ENCODE measurements at regions not wholly inside any gene's neighbourhood (a gene's known extent, or its start where the extent isn't known, plus 50 kb on each side); places are given as distances from the start of the nearest gene placed in this dataset.

- ATAC-seq, result no peak
Observed at GRCh38 chr22:47320560-47320959, 558.1 kb downstream of the TBC1D22A start.

More at GRCh38 chr22:47320560-47320959, 558.1 kb downstream of the TBC1D22A start:
- TF ChIP-seq JUNB (IDR thresholded peaks at IDR 0.05; ENCODE audit: unreplicated experiment), result no peak
- TF ChIP-seq CREB1 (CRISPR knock-in tag; IDR thresholded peaks at IDR 0.05; ENCODE audit: low read depth), result no peak
- no peak for TF ChIP-seq STAT1 (IDR thresholded peaks at IDR 0.05; ENCODE audit: unreplicated experiment)
- TF ChIP-seq ZNF331 (CRISPR knock-in tag; IDR thresholded peaks at IDR 0.05; ENCODE audit: low read depth), result no peak
- TF ChIP-seq EZH2 (IDR thresholded peaks at IDR 0.05; ENCODE audit: low read depth, unreplicated experiment), result no peak
- no peak for TF ChIP-seq REST (IDR thresholded peaks at IDR 0.05; ENCODE audit: unreplicated experiment)
- no peak for TF ChIP-seq ZNF114 (CRISPR knock-in tag; IDR thresholded peaks at IDR 0.05)
- no peak for TF ChIP-seq NANOG (IDR thresholded peaks at IDR 0.05; ENCODE audit: borderline replicate concordance)
- no peak for TF ChIP-seq ETS1 (IDR thresholded peaks at IDR 0.05)
- TF ChIP-seq POLR2AphosphoS5 (IDR thresholded peaks at IDR 0.05; ENCODE audit: low read depth), result no peak
- Mint-ChIP-seq H3K9me3 (peaks cover 17% of the 10 kb centered on the region), H3K4me1 (no peaks in the 10 kb centered on the region), H3K36me3 (ENCODE audit: low read depth) (peaks cover 25% of the 10 kb centered on the region), H3K27me3 (ENCODE audit: insufficient read depth, low read depth, poor library complexity) (peaks cover 1% of the 10 kb centered on the region), H3K4me3 (no peak overlapping the region), H3K27ac (no peak overlapping the region)
- no peak for DNase-seq (ENCODE audit: low spot score)
- no peaks in the 10 kb centered on the region for H3K79me2 ChIP-seq (replicated peaks; ENCODE audit: insufficient read depth)
- H3K4me3 ChIP-seq, result no peak overlapping the region; the same call in 1 of the 2 replicates
- H2AFZ ChIP-seq, result no peak overlapping the region
- H3F3A ChIP-seq (replicated peaks; ENCODE audit: low read depth), result no peaks in the 10 kb centered on the region
- no peaks in the 10 kb centered on the region for H3K4me1 ChIP-seq (ENCODE audit: insufficient read depth)
- no peak overlapping the region for H3K27ac ChIP-seq (ENCODE audit: low read depth)
- H3K9me2 ChIP-seq (ENCODE audit: insufficient read depth), result no peaks in the 10 kb centered on the region
- H3K4me2 ChIP-seq, result no peak overlapping the region
- H3K36me3 ChIP-seq (ENCODE audit: insufficient read depth), result peaks cover 20% of the 10 kb centered on the region; the same call in 1 of the 2 replicates
- no peaks in the 10 kb centered on the region for H4K20me1 ChIP-seq (replicated peaks; ENCODE audit: insufficient read depth)
- no peaks in the 10 kb centered on the region for H3K27me3 ChIP-seq (ENCODE audit: insufficient read depth)

Measured in GM23338 (cell line).